GM12873 (cell line): ENCODE measurements at regions not wholly inside any gene's neighbourhood (a gene's known extent, or its start where the extent isn't known, plus 50 kb on each side); places are given as distances from the start of the nearest gene placed in this dataset.

Experiments
- TF ChIP-seq, protein P1 (sequence below): IDR thresholded peaks from 2 replicates; pipeline ENCODE4 v1.5.1; 2012; ENCODE audit warnings: low read depth, mild to moderate bottlenecking, moderate library complexity, low read length, control low read depth; ENCODE audit not compliant: insufficient read depth; ENCODE audit errors: missing control alignments

- TF ChIP-seq, protein P1, sequence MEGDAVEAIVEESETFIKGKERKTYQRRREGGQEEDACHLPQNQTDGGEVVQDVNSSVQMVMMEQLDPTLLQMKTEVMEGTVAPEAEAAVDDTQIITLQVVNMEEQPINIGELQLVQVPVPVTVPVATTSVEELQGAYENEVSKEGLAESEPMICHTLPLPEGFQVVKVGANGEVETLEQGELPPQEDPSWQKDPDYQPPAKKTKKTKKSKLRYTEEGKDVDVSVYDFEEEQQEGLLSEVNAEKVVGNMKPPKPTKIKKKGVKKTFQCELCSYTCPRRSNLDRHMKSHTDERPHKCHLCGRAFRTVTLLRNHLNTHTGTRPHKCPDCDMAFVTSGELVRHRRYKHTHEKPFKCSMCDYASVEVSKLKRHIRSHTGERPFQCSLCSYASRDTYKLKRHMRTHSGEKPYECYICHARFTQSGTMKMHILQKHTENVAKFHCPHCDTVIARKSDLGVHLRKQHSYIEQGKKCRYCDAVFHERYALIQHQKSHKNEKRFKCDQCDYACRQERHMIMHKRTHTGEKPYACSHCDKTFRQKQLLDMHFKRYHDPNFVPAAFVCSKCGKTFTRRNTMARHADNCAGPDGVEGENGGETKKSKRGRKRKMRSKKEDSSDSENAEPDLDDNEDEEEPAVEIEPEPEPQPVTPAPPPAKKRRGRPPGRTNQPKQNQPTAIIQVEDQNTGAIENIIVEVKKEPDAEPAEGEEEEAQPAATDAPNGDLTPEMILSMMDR, result no peak
Observed at GRCh38 chrX:69068301-69069085, 96.8 kb downstream of the PJA1 start.

DNA sequence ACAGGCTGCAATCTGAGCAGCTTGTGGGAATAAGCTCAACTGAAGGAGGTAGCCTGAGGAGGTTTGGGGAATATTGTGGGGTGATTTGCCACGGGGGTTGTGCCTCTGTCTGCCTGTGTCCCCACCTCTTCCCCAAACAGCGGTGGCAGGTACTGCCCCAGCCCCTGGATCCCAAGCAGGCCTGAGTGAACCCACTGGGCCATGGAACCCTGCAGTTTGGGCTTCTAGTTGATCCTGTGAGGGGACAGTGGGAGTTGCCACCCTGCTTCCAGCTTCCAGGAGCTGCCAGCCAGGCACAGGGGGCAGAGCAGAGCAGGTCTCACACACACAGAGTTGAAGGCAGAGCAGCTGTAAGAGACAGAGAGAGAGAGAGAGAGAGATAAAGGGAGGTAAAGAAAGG lies 97.4 kb downstream of the PJA1 start:
- TF ChIP-seq, protein P1, result no peak

DNA sequence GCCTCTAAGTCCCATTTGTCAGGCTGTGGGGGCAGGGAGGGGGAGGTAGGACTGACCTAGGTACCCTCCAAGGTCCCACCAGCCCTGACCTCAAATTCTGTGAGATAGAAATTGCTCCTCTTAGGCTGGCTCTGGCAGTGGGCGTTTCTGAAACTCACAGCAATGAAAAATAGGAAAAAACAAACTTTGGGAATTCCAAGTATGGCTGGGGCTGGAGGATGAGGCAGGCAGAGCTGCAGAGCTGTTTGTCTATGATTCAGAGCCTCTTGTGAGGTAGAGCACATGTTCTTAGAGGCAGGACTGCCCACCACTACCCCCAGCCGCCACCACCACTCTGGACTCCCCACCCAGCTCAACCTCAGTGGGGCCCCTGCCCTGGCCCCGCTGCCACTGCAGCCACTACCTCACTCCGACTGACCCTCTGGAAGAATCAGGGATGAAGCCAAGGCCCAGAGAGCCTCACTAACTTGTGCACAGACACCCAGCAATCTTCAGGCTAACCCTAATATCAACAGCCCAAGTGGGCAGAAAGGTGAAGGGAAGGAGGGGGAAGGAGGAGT lies 98.2 kb downstream of the PJA1 start:
- TF ChIP-seq, protein P1, result no peak

GRCh38 chrX:69066021-69066757 lies 99.1 kb downstream of the PJA1 start:
- TF ChIP-seq, protein P1, result no peak

- TF ChIP-seq, protein P1, result no peak
Observed at GRCh38 chrX:69065451-69065850, 99.8 kb downstream of the PJA1 start.

GRCh38 chrX:69063486-69063885 lies 101.8 kb downstream of the PJA1 start:
- TF ChIP-seq, protein P1, result no peak

- TF ChIP-seq, protein P1, result no peak
Observed at GRCh38 chrX:69062493-69062892, 102.8 kb downstream of the PJA1 start.
